ENCODE measurements at regions not wholly inside any gene's neighbourhood (a gene's known extent, or its start where the extent isn't known, plus 50 kb on each side); places are given as distances from the start of the nearest gene placed in this dataset.

DNA sequence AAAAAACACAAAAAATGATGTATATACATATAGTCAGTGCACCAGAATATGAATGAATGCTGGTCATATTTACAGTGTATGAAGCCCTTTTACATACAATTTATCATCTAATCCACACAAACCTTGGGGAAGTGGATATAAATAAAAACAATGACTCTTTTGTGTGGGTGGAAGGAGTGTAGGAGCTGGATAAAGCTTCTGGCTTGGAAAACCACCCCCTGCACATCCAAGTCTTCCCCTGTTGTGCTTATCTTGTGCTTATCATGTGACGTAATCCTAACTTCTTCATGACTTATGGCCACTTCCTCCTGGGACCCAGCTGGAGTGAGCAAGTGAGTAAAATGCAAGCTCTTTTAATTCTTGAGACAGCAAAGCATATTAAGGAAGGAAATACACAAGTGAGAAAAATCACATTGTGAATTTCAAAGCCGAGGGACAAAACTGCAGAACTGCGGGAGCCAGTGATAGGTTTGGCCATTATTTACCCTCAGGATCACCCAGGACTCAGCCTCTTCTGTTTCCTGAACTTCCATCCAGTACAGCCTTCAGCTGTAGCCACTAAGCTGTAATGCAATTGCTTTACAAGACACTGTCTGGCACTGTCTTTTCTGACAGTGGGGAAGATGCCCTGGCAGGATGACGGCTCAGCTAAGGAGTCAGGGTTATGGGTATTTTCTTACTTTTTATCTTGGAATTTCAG, 104.0 kb upstream of the PPM1J start (continued):
- TF ChIP-seq, protein P1, sequence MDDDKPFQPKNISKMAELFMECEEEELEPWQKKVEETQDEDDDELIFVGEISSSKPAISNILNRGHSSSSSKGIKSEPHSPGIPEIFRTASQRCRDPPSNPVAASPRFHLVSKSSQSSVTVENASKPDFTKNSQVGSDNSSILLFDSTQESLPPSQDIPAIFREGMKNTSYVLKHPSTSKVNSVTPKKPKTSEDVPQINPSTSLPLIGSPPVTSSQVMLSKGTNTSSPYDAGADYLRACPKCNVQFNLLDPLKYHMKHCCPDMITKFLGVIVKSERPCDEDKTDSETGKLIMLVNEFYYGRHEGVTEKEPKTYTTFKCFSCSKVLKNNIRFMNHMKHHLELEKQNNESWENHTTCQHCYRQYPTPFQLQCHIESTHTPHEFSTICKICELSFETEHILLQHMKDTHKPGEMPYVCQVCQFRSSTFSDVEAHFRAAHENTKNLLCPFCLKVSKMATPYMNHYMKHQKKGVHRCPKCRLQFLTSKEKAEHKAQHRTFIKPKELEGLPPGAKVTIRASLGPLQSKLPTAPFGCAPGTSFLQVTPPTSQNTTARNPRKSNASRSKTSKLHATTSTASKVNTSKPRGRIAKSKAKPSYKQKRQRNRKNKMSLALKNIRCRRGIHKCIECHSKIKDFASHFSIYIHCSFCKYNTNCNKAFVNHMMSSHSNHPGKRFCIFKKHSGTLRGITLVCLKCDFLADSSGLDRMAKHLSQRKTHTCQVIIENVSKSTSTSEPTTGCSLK (tag by site-specific recombination; IDR thresholded peaks at IDR 0.05): no peak
- no peak for TF ChIP-seq ZNF248 (tag by site-specific recombination; IDR thresholded peaks at IDR 0.05)
- no peak for TF ChIP-seq ZNF624 (tag by site-specific recombination; IDR thresholded peaks at IDR 0.05)
- TF ChIP-seq ZNF302 (tag by site-specific recombination; IDR thresholded peaks at IDR 0.05; ENCODE audit: low read depth): no peak
- TF ChIP-seq ZNF48 (tag by site-specific recombination; IDR thresholded peaks at IDR 0.05): no peak
- peak; percentile 41; the same call in 1 of the 2 replicates for TF ChIP-seq KLF16 (tag by site-specific recombination; IDR thresholded peaks at IDR 0.05)
- no peak for TF ChIP-seq ZNF670 (tag by site-specific recombination; IDR thresholded peaks at IDR 0.05; ENCODE audit: low read depth)
- no peak for TF ChIP-seq ZBTB48 (tag by site-specific recombination; IDR thresholded peaks at IDR 0.05)
- no peak for TF ChIP-seq ZNF146 (tag by site-specific recombination; IDR thresholded peaks at IDR 0.05)
- TF ChIP-seq ZNF239 (tag by site-specific recombination; IDR thresholded peaks at IDR 0.05): no peak
- no peak for TF ChIP-seq ZFP41 (tag by site-specific recombination; IDR thresholded peaks at IDR 0.05; ENCODE audit: borderline replicate concordance)
- TF ChIP-seq ZNF266 (tag by site-specific recombination; IDR thresholded peaks at IDR 0.05; ENCODE audit: low read depth): no peak
- TF ChIP-seq ZNF37A (tag by site-specific recombination; IDR thresholded peaks at IDR 0.05): no peak
- TF ChIP-seq YY1 (tag by site-specific recombination; IDR thresholded peaks at IDR 0.05): no peak
- no peak for TF ChIP-seq ZNF707 (tag by site-specific recombination; IDR thresholded peaks at IDR 0.05)
- TF ChIP-seq ZNF132 (tag by site-specific recombination; IDR thresholded peaks at IDR 0.05; ENCODE audit: borderline replicate concordance): no peak
- TF ChIP-seq SCRT1 (tag by site-specific recombination; IDR thresholded peaks at IDR 0.05; ENCODE audit: borderline replicate concordance): no peak
- TF ChIP-seq ZNF24 (tag by site-specific recombination; IDR thresholded peaks at IDR 0.05): peak; percentile 25; the same call in 1 of the 2 replicates
- no peak for TF ChIP-seq HOXC10 (CRISPR knock-in tag; IDR thresholded peaks at IDR 0.05)
- TF ChIP-seq KLF9 (tag by site-specific recombination; IDR thresholded peaks at IDR 0.05; ENCODE audit: low read depth): no peak
- TF ChIP-seq, protein P2, sequence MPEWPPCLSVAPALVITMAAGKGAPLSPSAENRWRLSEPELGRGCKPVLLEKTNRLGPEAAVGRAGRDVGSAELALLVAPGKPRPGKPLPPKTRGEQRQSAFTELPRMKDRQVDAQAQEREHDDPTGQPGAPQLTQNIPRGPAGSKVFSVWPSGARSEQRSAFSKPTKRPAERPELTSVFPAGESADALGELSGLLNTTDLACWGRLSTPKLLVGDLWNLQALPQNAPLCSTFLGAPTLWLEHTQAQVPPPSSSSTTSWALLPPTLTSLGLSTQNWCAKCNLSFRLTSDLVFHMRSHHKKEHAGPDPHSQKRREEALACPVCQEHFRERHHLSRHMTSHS (tag by site-specific recombination; IDR thresholded peaks at IDR 0.05): no peak
- TF ChIP-seq GLI4 (tag by site-specific recombination; IDR thresholded peaks at IDR 0.05): no peak
- TF ChIP-seq ZNF501 (tag by site-specific recombination; IDR thresholded peaks at IDR 0.05): no peak
- TF ChIP-seq ZNF214 (tag by site-specific recombination; IDR thresholded peaks at IDR 0.05; ENCODE audit: borderline replicate concordance): no peak
- peak; percentile 95 for TF ChIP-seq GLIS1 (tag by site-specific recombination; IDR thresholded peaks at IDR 0.05)
- TF ChIP-seq, protein P3, sequence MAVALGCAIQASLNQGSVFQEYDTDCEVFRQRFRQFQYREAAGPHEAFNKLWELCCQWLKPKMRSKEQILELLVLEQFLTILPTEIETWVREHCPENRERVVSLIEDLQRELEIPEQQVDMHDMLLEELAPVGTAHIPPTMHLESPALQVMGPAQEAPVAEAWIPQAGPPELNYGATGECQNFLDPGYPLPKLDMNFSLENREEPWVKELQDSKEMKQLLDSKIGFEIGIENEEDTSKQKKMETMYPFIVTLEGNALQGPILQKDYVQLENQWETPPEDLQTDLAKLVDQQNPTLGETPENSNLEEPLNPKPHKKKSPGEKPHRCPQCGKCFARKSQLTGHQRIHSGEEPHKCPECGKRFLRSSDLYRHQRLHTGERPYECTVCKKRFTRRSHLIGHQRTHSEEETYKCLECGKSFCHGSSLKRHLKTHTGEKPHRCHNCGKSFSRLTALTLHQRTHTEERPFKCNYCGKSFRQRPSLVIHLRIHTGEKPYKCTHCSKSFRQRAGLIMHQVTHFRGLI (tag by site-specific recombination; IDR thresholded peaks at IDR 0.05): no peak
- no peak for TF ChIP-seq ZNF544 (tag by site-specific recombination; IDR thresholded peaks at IDR 0.05)
- no peak for TF ChIP-seq KLF8 (tag by site-specific recombination; IDR thresholded peaks at IDR 0.05)
- TF ChIP-seq ZNF548 (tag by site-specific recombination; IDR thresholded peaks at IDR 0.05): no peak
- TF ChIP-seq ZSCAN23 (tag by site-specific recombination; IDR thresholded peaks at IDR 0.05): no peak
- no peak for TF ChIP-seq ZNF785 (tag by site-specific recombination; IDR thresholded peaks at IDR 0.05)
- TF ChIP-seq, protein P4, sequence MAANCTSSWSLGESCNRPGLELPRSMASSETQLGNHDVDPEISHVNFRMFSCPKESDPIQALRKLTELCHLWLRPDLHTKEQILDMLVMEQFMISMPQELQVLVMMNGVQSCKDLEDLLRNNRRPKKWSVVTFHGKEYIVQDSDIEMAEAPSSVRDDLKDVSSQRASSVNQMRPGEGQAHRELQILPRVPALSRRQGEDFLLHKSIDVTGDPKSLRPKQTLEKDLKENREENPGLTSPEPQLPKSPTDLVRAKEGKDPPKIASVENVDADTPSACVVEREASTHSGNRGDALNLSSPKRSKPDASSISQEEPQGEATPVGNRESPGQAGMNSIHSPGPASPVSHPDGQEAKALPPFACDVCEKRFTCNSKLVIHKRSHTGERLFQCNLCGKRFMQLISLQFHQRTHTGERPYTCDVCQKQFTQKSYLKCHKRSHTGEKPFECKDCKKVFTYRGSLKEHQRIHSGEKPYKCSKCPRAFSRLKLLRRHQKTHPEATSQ (tag by site-specific recombination; IDR thresholded peaks at IDR 0.05): no peak
- TF ChIP-seq ZNF660 (tag by site-specific recombination; IDR thresholded peaks at IDR 0.05): no peak
- TF ChIP-seq, protein P5, sequence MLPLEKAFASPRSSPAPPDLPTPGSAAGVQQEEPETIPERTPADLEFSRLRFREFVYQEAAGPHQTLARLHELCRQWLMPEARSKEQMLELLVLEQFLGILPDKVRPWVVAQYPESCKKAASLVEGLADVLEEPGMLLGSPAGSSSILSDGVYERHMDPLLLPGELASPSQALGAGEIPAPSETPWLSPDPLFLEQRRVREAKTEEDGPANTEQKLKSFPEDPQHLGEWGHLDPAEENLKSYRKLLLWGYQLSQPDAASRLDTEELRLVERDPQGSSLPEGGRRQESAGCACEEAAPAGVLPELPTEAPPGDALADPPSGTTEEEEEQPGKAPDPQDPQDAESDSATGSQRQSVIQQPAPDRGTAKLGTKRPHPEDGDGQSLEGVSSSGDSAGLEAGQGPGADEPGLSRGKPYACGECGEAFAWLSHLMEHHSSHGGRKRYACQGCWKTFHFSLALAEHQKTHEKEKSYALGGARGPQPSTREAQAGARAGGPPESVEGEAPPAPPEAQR (tag by site-specific recombination; IDR thresholded peaks at IDR 0.05): no peak
- TF ChIP-seq ZNF629 (tag by site-specific recombination; IDR thresholded peaks at IDR 0.05): peak; percentile 97
- no peak for TF ChIP-seq ZNF133 (tag by site-specific recombination; IDR thresholded peaks at IDR 0.05)

All from HEK293 (cell line).